ENCODE measurements at regions not wholly inside any gene's neighbourhood (a gene's known extent, or its start where the extent isn't known, plus 50 kb on each side); places are given as distances from the start of the nearest gene placed in this dataset.

DNA sequence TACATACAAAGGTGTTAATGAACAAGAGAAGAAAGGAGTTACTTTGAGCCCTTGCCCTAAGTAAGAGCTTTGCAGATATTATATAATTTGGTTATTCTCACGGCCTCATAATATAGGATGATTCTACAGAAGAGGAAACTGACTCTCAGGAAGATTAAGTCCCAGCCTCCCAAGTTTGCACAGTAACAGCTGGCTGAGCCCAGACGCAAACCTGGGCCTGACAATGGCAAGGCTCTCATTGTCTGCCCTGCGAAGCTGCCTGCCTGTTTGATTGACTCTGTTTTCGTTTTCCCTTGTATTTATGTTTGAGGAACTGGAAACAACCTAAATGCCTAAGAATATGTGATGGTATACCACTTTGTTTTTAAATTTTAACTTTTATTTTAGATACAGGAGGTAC, 76.2 kb upstream of the PGBD5 start (continued):
- no peak for TF ChIP-seq KLF10 (tag by site-specific recombination; IDR thresholded peaks at IDR 0.05)
- TF ChIP-seq, protein P1, sequence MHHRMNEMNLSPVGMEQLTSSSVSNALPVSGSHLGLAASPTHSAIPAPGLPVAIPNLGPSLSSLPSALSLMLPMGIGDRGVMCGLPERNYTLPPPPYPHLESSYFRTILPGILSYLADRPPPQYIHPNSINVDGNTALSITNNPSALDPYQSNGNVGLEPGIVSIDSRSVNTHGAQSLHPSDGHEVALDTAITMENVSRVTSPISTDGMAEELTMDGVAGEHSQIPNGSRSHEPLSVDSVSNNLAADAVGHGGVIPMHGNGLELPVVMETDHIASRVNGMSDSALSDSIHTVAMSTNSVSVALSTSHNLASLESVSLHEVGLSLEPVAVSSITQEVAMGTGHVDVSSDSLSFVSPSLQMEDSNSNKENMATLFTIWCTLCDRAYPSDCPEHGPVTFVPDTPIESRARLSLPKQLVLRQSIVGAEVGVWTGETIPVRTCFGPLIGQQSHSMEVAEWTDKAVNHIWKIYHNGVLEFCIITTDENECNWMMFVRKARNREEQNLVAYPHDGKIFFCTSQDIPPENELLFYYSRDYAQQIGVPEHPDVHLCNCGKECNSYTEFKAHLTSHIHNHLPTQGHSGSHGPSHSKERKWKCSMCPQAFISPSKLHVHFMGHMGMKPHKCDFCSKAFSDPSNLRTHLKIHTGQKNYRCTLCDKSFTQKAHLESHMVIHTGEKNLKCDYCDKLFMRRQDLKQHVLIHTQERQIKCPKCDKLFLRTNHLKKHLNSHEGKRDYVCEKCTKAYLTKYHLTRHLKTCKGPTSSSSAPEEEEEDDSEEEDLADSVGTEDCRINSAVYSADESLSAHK (tag by site-specific recombination; IDR thresholded peaks at IDR 0.05) = no peak
- no peak for TF ChIP-seq ZNF274 (IDR thresholded peaks at IDR 0.05; ENCODE audit: low read length)
- TF ChIP-seq ZNF274 (tag by site-specific recombination; IDR thresholded peaks at IDR 0.05; ENCODE audit: borderline replicate concordance) = no peak
- TF ChIP-seq ZNF48 (tag by site-specific recombination; IDR thresholded peaks at IDR 0.05) = no peak

DNA sequence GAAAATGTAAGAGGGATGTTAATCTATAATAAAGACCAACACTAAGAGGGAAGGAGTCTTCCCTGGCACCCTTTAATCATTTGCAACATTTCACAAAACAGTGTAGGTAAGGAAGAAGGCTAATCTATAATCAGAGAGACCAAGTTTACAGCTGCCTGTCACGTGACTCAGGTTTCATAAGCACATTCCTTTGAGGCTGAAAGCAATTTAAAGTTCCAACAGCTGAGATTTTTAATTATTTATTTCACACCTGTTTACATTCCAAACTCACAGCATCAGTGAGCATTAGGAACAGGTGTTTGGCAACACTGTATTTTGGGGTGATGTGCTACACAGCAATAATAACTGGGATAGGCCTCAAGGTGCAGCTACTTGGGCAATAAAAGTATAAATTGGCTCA, 75.7 kb upstream of the PGBD5 start:
- no peak for TF ChIP-seq ZNF133 (tag by site-specific recombination; IDR thresholded peaks at IDR 0.05)
- no peak for TF ChIP-seq ZFP41 (tag by site-specific recombination; IDR thresholded peaks at IDR 0.05; ENCODE audit: borderline replicate concordance)
- no peak for TF ChIP-seq ZBTB1 (tag by site-specific recombination; IDR thresholded peaks at IDR 0.05)
- no peak for TF ChIP-seq ZFP69B (tag by site-specific recombination; IDR thresholded peaks at IDR 0.05)
- TF ChIP-seq, protein P2, sequence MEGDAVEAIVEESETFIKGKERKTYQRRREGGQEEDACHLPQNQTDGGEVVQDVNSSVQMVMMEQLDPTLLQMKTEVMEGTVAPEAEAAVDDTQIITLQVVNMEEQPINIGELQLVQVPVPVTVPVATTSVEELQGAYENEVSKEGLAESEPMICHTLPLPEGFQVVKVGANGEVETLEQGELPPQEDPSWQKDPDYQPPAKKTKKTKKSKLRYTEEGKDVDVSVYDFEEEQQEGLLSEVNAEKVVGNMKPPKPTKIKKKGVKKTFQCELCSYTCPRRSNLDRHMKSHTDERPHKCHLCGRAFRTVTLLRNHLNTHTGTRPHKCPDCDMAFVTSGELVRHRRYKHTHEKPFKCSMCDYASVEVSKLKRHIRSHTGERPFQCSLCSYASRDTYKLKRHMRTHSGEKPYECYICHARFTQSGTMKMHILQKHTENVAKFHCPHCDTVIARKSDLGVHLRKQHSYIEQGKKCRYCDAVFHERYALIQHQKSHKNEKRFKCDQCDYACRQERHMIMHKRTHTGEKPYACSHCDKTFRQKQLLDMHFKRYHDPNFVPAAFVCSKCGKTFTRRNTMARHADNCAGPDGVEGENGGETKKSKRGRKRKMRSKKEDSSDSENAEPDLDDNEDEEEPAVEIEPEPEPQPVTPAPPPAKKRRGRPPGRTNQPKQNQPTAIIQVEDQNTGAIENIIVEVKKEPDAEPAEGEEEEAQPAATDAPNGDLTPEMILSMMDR (tag by site-specific recombination; IDR thresholded peaks at IDR 0.05) = no peak
- TF ChIP-seq ZNF776 (tag by site-specific recombination; IDR thresholded peaks at IDR 0.05; ENCODE audit: borderline replicate concordance) = no peak
- TF ChIP-seq ZNF501 (tag by site-specific recombination; IDR thresholded peaks at IDR 0.05) = no peak
- TF ChIP-seq ZSCAN30 (tag by site-specific recombination; IDR thresholded peaks at IDR 0.05) = no peak
- TF ChIP-seq ZNF248 (tag by site-specific recombination; IDR thresholded peaks at IDR 0.05) = no peak
- TF ChIP-seq ZNF146 (tag by site-specific recombination; IDR thresholded peaks at IDR 0.05) = no peak
- TF ChIP-seq ZNF16 (tag by site-specific recombination; IDR thresholded peaks at IDR 0.05; ENCODE audit: low read depth) = no peak
- TF ChIP-seq HOXD13 (CRISPR knock-in tag; IDR thresholded peaks at IDR 0.05; ENCODE audit: borderline replicate concordance) = no peak
- no peak for TF ChIP-seq ZNF777 (tag by site-specific recombination; IDR thresholded peaks at IDR 0.05; ENCODE audit: borderline replicate concordance)
- no peak for TF ChIP-seq ZFP37 (tag by site-specific recombination; IDR thresholded peaks at IDR 0.05)
- no peak for TF ChIP-seq ZNF791 (tag by site-specific recombination; IDR thresholded peaks at IDR 0.05)
- TF ChIP-seq ZNF239 (tag by site-specific recombination; IDR thresholded peaks at IDR 0.05) = no peak
- TF ChIP-seq, protein P3, sequence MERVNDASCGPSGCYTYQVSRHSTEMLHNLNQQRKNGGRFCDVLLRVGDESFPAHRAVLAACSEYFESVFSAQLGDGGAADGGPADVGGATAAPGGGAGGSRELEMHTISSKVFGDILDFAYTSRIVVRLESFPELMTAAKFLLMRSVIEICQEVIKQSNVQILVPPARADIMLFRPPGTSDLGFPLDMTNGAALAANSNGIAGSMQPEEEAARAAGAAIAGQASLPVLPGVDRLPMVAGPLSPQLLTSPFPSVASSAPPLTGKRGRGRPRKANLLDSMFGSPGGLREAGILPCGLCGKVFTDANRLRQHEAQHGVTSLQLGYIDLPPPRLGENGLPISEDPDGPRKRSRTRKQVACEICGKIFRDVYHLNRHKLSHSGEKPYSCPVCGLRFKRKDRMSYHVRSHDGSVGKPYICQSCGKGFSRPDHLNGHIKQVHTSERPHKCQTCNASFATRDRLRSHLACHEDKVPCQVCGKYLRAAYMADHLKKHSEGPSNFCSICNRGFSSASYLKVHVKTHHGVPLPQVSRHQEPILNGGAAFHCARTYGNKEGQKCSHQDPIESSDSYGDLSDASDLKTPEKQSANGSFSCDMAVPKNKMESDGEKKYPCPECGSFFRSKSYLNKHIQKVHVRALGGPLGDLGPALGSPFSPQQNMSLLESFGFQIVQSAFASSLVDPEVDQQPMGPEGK (tag by site-specific recombination; IDR thresholded peaks at IDR 0.05) = no peak
- no peak for TF ChIP-seq KLF10 (tag by site-specific recombination; IDR thresholded peaks at IDR 0.05)
- CTCF ChIA-PET = interaction anchor here (0.7 kb wide), 1 partner anchor 27 kb away, joined by 3 read pairs; no protein-coding TSS in a partner anchor

More for the DNA sequence above, 75.7 kb upstream of the PGBD5 start:
- no peak overlapping the region for H3K27ac ChIP-seq (ENCODE audit: extremely low read depth, low read depth, low read length)
- no peaks in the 10 kb centered on the region for H3K9me3 ChIP-seq (ENCODE audit: control insufficient read depth, insufficient read depth, low read depth, low read length)
- H3K4me3 ChIP-seq (ENCODE audit: low read depth, low read length) = no peak overlapping the region
- POLR2A ChIA-PET = no interaction called here
- no peaks in the 10 kb centered on the region for H3K36me3 ChIP-seq (ENCODE audit: control insufficient read depth in 2 of 2, insufficient read depth in 1 of 2, low read length in 2 of 2)
- peaks cover 6% of the 10 kb centered on the region; the same call in 1 of the 2 replicates for H3K4me1 ChIP-seq (ENCODE audit: control insufficient read depth, insufficient read depth, low read length)
